IMR-90 (cell line): ENCODE measurements at regions not wholly inside any gene's neighbourhood (a gene's known extent, or its start where the extent isn't known, plus 50 kb on each side); places are given as distances from the start of the nearest gene placed in this dataset.

Experiments
- ATAC-seq: fragments of 200-7000 bp; cut with Tn5 transposase; 2 replicates; pipeline ENCODE4 v1.9.1; 2020; ENCODE audit warnings: low read depth, mild to moderate bottlenecking, moderate library complexity
- BruUV-seq: library from RNA; stranded (reverse); fragments of 400-500 nt; replicated peaks from 2 replicates; lab custom pipeline; 2021; lab: Mats Ljungman, UMichigan
- CTCF ChIA-PET: fragments of 300-600 bp; formaldehyde crosslinking; extraction: SDS; loops from one replicate; lab custom pipeline; 2021; ENCODE audit warnings: antibody characterized with exemption; lab: Yijun Ruan, JAX
- POLR2A ChIA-PET: fragments of 300-600 bp; sonication (Branson Sonifier 250); formaldehyde crosslinking; loops from one replicate; lab custom pipeline; 2022; ENCODE audit warnings: antibody characterized with exemption; ENCODE audit not compliant: unreplicated experiment; lab: Charles Lee
- DNase-seq: peaks from one replicate; pipeline ENCODE4 v3.0.0; 2013
- H2AFZ ChIP-seq: replicated peaks from 2 replicates; pipeline ENCODE3; 2013; ENCODE audit warnings: low read length, mild to moderate bottlenecking; ENCODE audit not compliant: poor library complexity
- H2AK5ac ChIP-seq: 2 replicates; pipeline ENCODE4 v1.6.1; 2013; ENCODE audit warnings: low read depth, low read length, inconsistent platforms
- H2AK9ac ChIP-seq: replicated peaks from 2 replicates; pipeline ENCODE3; 2013; ENCODE audit warnings: mild to moderate bottlenecking, low read depth, low read length, moderate library complexity; ENCODE audit not compliant: poor library complexity
- H2BK120ac ChIP-seq: 2 replicates; pipeline ENCODE4 v1.6.1; 2013; ENCODE audit warnings: low read depth, low read length, inconsistent platforms
- H2BK15ac ChIP-seq: 3 replicates; pipeline ENCODE4 v1.6.1; 2013; ENCODE audit warnings: low read depth, low read length, inconsistent platforms
- H2BK20ac ChIP-seq: 2 replicates; pipeline ENCODE4 v1.6.1; 2013; ENCODE audit warnings: low read depth, mild to moderate bottlenecking, inconsistent platforms, low read length, moderate library complexity
- H2BK5ac ChIP-seq: 2 replicates; pipeline ENCODE4 v1.6.1; 2013; ENCODE audit warnings: mild to moderate bottlenecking, low read depth, low read length, inconsistent platforms; ENCODE audit not compliant: poor library complexity, severe bottlenecking
- H3K14ac ChIP-seq: replicated peaks from 2 replicates; pipeline ENCODE4 v1.6.1; 2013; ENCODE audit warnings: low read depth, low read length, inconsistent platforms
- H3K18ac ChIP-seq: 2 replicates; pipeline ENCODE4 v1.6.1; 2013; ENCODE audit warnings: low read depth, low read length, control low read depth
- H3K23ac ChIP-seq: 2 replicates; pipeline ENCODE4 v1.6.1; 2013; ENCODE audit warnings: low read depth, low read length, inconsistent platforms
- H3K27ac ChIP-seq: 2 replicates; pipeline ENCODE4 v1.5.1; 2013; ENCODE audit warnings: mild to moderate bottlenecking, control low read depth, low read length; ENCODE audit not compliant: insufficient read depth
- H3K27me3 ChIP-seq: 2 replicates; pipeline ENCODE4 v1.6.1; 2013; ENCODE audit warnings: low read length; ENCODE audit not compliant: control insufficient read depth, insufficient read depth
- H3K36me3 ChIP-seq: 2 replicates; pipeline ENCODE4 v1.6.1; 2013; ENCODE audit warnings: low read length, mixed read lengths; ENCODE audit not compliant: control insufficient read depth, insufficient read depth
- H3K4ac ChIP-seq: 2 replicates; pipeline ENCODE4 v1.6.1; 2013; ENCODE audit warnings: low read depth, low read length, inconsistent platforms
- H3K4me1 ChIP-seq: 2 replicates; pipeline ENCODE4 v1.6.1; 2013; ENCODE audit warnings: low read length, mixed read lengths; ENCODE audit not compliant: control insufficient read depth, insufficient read depth
- H3K4me2 ChIP-seq: 2 replicates; pipeline ENCODE4 v1.6.1; 2013; ENCODE audit warnings: low read depth, mild to moderate bottlenecking, control low read depth, low read length, moderate library complexity
- H3K4me3 ChIP-seq: 2 replicates; pipeline ENCODE4 v1.5.1; 2013; ENCODE audit warnings: low read depth, mild to moderate bottlenecking, control low read depth, low read length, moderate library complexity; ENCODE audit not compliant: insufficient read depth
- H3K56ac ChIP-seq: 2 replicates; pipeline ENCODE4 v1.6.1; 2013; ENCODE audit warnings: low read length, inconsistent platforms; ENCODE audit not compliant: insufficient read depth; ENCODE audit errors: extremely low read depth
- H3K79me1 ChIP-seq, 2 experiments: 2 replicates each; pipeline ENCODE4 v1.6.1; 2013; ENCODE audit warnings: low read length in 2 of 2, inconsistent platforms in 1 of 2, low read depth in 1 of 2
- H3K9ac ChIP-seq: 2 replicates; pipeline ENCODE4 v1.6.1; 2013; ENCODE audit warnings: low read depth, low read length, control low read depth
- H3K9me1 ChIP-seq: 2 replicates; pipeline ENCODE4 v1.6.1; 2013; ENCODE audit warnings: low read length, inconsistent platforms; ENCODE audit not compliant: insufficient read depth
- H3K9me3 ChIP-seq: 2 replicates; pipeline ENCODE4 v1.6.1; 2013; ENCODE audit warnings: low read length; ENCODE audit not compliant: control insufficient read depth, insufficient read depth
- H4K20me1 ChIP-seq: 2 replicates; pipeline ENCODE4 v1.6.1; 2013; ENCODE audit warnings: low read length, inconsistent platforms; ENCODE audit not compliant: insufficient read depth
- H4K5ac ChIP-seq: 2 replicates; pipeline ENCODE4 v1.6.1; 2013; ENCODE audit warnings: mild to moderate bottlenecking, low read depth, low read length, control low read depth
- H4K8ac ChIP-seq, 2 experiments: 2 replicates each; pipeline ENCODE4 v1.6.1; 2013; ENCODE audit warnings: low read depth in 2 of 2, low read length in 2 of 2, control low read depth in 1 of 2, inconsistent platforms in 1 of 2
- H4K91ac ChIP-seq: 2 replicates; pipeline ENCODE4 v1.6.1; 2013; ENCODE audit warnings: low read depth, low read length, inconsistent platforms; ENCODE audit not compliant: insufficient read depth
- CHD1 ChIP-seq: IDR thresholded peaks from 2 replicates; pipeline ENCODE4 v1.6.1; 2012; ENCODE audit warnings: low read depth, low read length, improper control_type of control experiment
- ELK1 ChIP-seq: fragments of 150-350 bp; IDR thresholded peaks from 2 replicates; pipeline ENCODE4 v1.6.1; 2016; ENCODE audit warnings: low read depth, mild to moderate bottlenecking, low read length, moderate library complexity, borderline replicate concordance
- MAFK ChIP-seq: IDR thresholded peaks from 2 replicates; pipeline ENCODE4 v1.6.1; 2012; ENCODE audit warnings: low read depth, low read length, improper control_type of control experiment
- MAZ ChIP-seq: IDR thresholded peaks from 2 replicates; pipeline ENCODE4 v1.6.1; 2012; ENCODE audit warnings: low read depth, mild to moderate bottlenecking, low read length, improper control_type of control experiment, moderate library complexity, borderline replicate concordance
- MXI1 ChIP-seq: IDR thresholded peaks from 2 replicates; pipeline ENCODE4 v1.6.1; 2012; ENCODE audit warnings: low read depth, mild to moderate bottlenecking, low read length, moderate library complexity, borderline replicate concordance
- POLR2A ChIP-seq: IDR thresholded peaks from 2 replicates; pipeline ENCODE4 v1.6.1; 2012; ENCODE audit warnings: mild to moderate bottlenecking, low read depth, low read length
- RAD21 ChIP-seq: IDR thresholded peaks from 2 replicates; pipeline ENCODE4 v1.6.1; 2012; ENCODE audit warnings: low read length, improper control_type of control experiment
- WGBS, 2 experiments: methylation state at CpG; one replicate each; pipeline versions ENCODE4 v1.1.5 to v1.1.7; 2013; ENCODE audit warnings: missing lambda C conversion rate in 2 of 2; ENCODE audit not compliant: insufficient read length in 1 of 2; ENCODE audit errors: extremely low coverage in 2 of 2; 5-methylcytosine and 5-hydroxymethylcytosine counted together
- dilution Hi-C: fragments of 300-500 bp; cut with HindIII; formaldehyde crosslinking; loops from one replicate; pipeline ENCODE4 v1.14.3; 2018; ENCODE audit warnings: low sequenced_read_pairs; ENCODE audit not compliant: unreplicated experiment
- in situ Hi-C: fragments of 300-500 bp; cut with MboI; formaldehyde crosslinking; loops from 3 replicates; pipeline ENCODE4 v1.14.3; 2019; ENCODE audit warnings: low sequenced_read_pairs, inconsistent platforms, mixed read lengths
- intact Hi-C: fragments of 100-400 bp; cut with micrococcal nuclease; formaldehyde crosslinking; loops from 2 replicates; pipeline ENCODE4 v1.10.0; 2022

- no CpG with 5 or more reads among the region's 5 CpGs for WGBS, 2 experiments
- in situ Hi-C loops (no loop called here), intact Hi-C loops (no loop called here), dilution Hi-C loops (no loop called here)
- no peak overlapping the region for H2BK15ac ChIP-seq
- no peak overlapping the region for H2AK5ac ChIP-seq
- H3K23ac ChIP-seq = no peak overlapping the region
- H3K9me3 ChIP-seq = peaks cover 10% of the 10 kb centered on the region
- H3K4ac ChIP-seq = no peak overlapping the region
- H3K4me3 ChIP-seq = no peak overlapping the region
- no peak overlapping the region for H4K8ac ChIP-seq
- no peak overlapping the region for H3K9ac ChIP-seq
- no TSS peak for BruUV-seq
- H3K36me3 ChIP-seq = no peaks in the 10 kb centered on the region
- no peak overlapping the region for H3K18ac ChIP-seq
- H2BK20ac ChIP-seq = no peak overlapping the region
- no peaks in the 10 kb centered on the region for H3K79me1 ChIP-seq
- H2BK120ac ChIP-seq = no peak overlapping the region
- no peak for DNase-seq
- H3K56ac ChIP-seq = no peak overlapping the region
- no peak for ATAC-seq
- no peak overlapping the region for H4K91ac ChIP-seq
- H3K4me1 ChIP-seq = no peaks in the 10 kb centered on the region
- H2AK9ac ChIP-seq = no peak overlapping the region
- no peak overlapping the region for H3K14ac ChIP-seq
- TF ChIP-seq MAFK (no peak), POLR2A (no peak), RAD21 (no peak), MAZ (no peak), CHD1 (no peak), ELK1 (no peak), MXI1 (no peak)
- ChIA-PET POLR2A (no interaction called here), CTCF (no interaction called here)
- H3K4me2 ChIP-seq = no peak overlapping the region
- no peak overlapping the region for H2AFZ ChIP-seq
- H4K5ac ChIP-seq = no peak overlapping the region
- H4K20me1 ChIP-seq = no peaks in the 10 kb centered on the region
- H3K27ac ChIP-seq = no peak overlapping the region
- H3K27me3 ChIP-seq = no peaks in the 10 kb centered on the region
- H2BK5ac ChIP-seq = no peak overlapping the region
- no peaks in the 10 kb centered on the region for H3K9me1 ChIP-seq
Observed at GRCh38 chr11:21653951-21654421, 538.9 kb upstream of the ANO5 start.
